ENCODE measurements at regions not wholly inside any gene's neighbourhood (a gene's known extent, or its start where the extent isn't known, plus 50 kb on each side); places are given as distances from the start of the nearest gene placed in this dataset.
"Not testable (repeated sequence)": the region's sequence is repeated elsewhere in the genome, so short reads cannot be mapped to it uniquely, and the experiment has no call there.

- no peak for DNase-seq
These were observed 285.8 kb upstream of the RASA1 start for GRCh38 chr5:86981898-86982297.

GRCh38 chr5:86983208-86983607 lies 284.5 kb upstream of the RASA1 start:
- no peak for DNase-seq

GRCh38 chr5:86986837-86987236 lies 280.8 kb upstream of the RASA1 start:
- no peak for DNase-seq

GRCh38 chr5:86997516-86997915 lies 270.2 kb upstream of the RASA1 start:
- no peak for DNase-seq

GRCh38 chr5:86999951-87000350 lies 267.7 kb upstream of the RASA1 start:
- no peak for DNase-seq

GRCh38 chr5:87002485-87002884 lies 265.2 kb upstream of the RASA1 start:
- no peak for DNase-seq

- no peak for DNase-seq
These were observed 263.6 kb upstream of the RASA1 start for GRCh38 chr5:87004101-87004500.

- DNase-seq: no peak
These were observed 259.9 kb upstream of the RASA1 start for GRCh38 chr5:87007737-87008136.

- DNase-seq: no peak
These were observed 258.7 kb upstream of the RASA1 start for GRCh38 chr5:87008751-87009560.

- no peak for DNase-seq
These were observed 256.9 kb upstream of the RASA1 start for GRCh38 chr5:87010736-87011135.

GRCh38 chr5:87015901-87016300 lies 251.8 kb upstream of the RASA1 start:
- DNase-seq: peak; percentile 21

- DNase-seq: peak; percentile 31
These were observed 247.4 kb upstream of the RASA1 start for GRCh38 chr5:87020099-87020934.

GRCh38 chr5:87022415-87022814 lies 245.3 kb upstream of the RASA1 start:
- DNase-seq: peak; percentile 35

- no peak for DNase-seq
These were observed 240.1 kb upstream of the RASA1 start for GRCh38 chr5:87027570-87027969.

GRCh38 chr5:87029951-87030350 lies 237.7 kb upstream of the RASA1 start:
- no peak for DNase-seq

- no peak for DNase-seq
These were observed 237.0 kb upstream of the RASA1 start for GRCh38 chr5:87030699-87031098.

GRCh38 chr5:87034557-87034956 lies 233.1 kb upstream of the RASA1 start:
- no peak for DNase-seq

- no peak for DNase-seq
These were observed 225.1 kb upstream of the RASA1 start for GRCh38 chr5:87042554-87042953.

GRCh38 chr5:87048156-87048555 lies 219.5 kb upstream of the RASA1 start:
- peak; percentile 29 for DNase-seq

- DNase-seq: not testable (repeated sequence)
These were observed 218.7 kb upstream of the RASA1 start for GRCh38 chr5:87049012-87049411.

- DNase-seq: peak; percentile 10
These were observed 216.1 kb upstream of the RASA1 start for GRCh38 chr5:87051502-87052113.

GRCh38 chr5:87053146-87053545 lies 214.5 kb upstream of the RASA1 start:
- DNase-seq: no peak

- no peak for DNase-seq
These were observed 212.9 kb upstream of the RASA1 start for GRCh38 chr5:87054821-87055220.

- DNase-seq: no peak
These were observed 206.6 kb upstream of the RASA1 start for GRCh38 chr5:87061046-87061445.
